Right kidney (tissue), 1 donor: ENCODE measurements at regions not wholly inside any gene's neighbourhood (a gene's known extent, or its start where the extent isn't known, plus 50 kb on each side); places are given as distances from the start of the nearest gene placed in this dataset.

Experiments
- DNase-seq: peaks from one replicate; pipeline ENCODE4 v3.0.0-alpha.2; 2016

- DNase-seq: no peak
Observed at GRCh38 chr12:3958534-3958933, 85.3 kb upstream of the PARP11 start.

- no peak for DNase-seq
Observed at GRCh38 chr12:3951380-3952135, 78.4 kb upstream of the PARP11 start.

GRCh38 chr12:3950714-3951320 is 77.6 kb upstream of the PARP11 start:
- no peak for DNase-seq

- DNase-seq: no peak
Observed at GRCh38 chr12:3947781-3948180, 74.6 kb upstream of the PARP11 start.

- no peak for DNase-seq
Observed at GRCh38 chr12:3945671-3946070, 72.5 kb upstream of the PARP11 start.

GRCh38 chr12:3944620-3945019 is 71.4 kb upstream of the PARP11 start:
- DNase-seq: no peak

- no peak for DNase-seq
Observed at GRCh38 chr12:3938042-3938544, 64.9 kb upstream of the PARP11 start.

- DNase-seq: no peak
Observed at GRCh38 chr12:3935078-3935477, 61.9 kb upstream of the PARP11 start.

GRCh38 chr12:3933819-3934192 is 60.6 kb upstream of the PARP11 start:
- DNase-seq: no peak

GRCh38 chr12:3933074-3933818 is 60.0 kb upstream of the PARP11 start:
- DNase-seq: no peak

- no peak for DNase-seq
Observed at GRCh38 chr12:3931776-3932175, 58.6 kb upstream of the PARP11 start.

GRCh38 chr12:3931206-3931605 is 58.0 kb upstream of the PARP11 start:
- no peak for DNase-seq

GRCh38 chr12:3929875-3930615 is 56.8 kb upstream of the PARP11 start:
- DNase-seq: no peak

- DNase-seq: peak; percentile 40
Observed at GRCh38 chr12:3928538-3929184, 55.5 kb upstream of the PARP11 start.

- DNase-seq: no peak
Observed at GRCh38 chr12:3925621-3926020, 52.4 kb upstream of the PARP11 start.

GRCh38 chr12:3924761-3925160 is 51.6 kb upstream of the PARP11 start:
- DNase-seq: no peak

- DNase-seq: no peak
Observed at GRCh38 chr12:3923021-3923420, 49.8 kb upstream of the PARP11 start.
